ENCODE measurements at regions not wholly inside any gene's neighbourhood (a gene's known extent, or its start where the extent isn't known, plus 50 kb on each side); places are given as distances from the start of the nearest gene placed in this dataset.

DNA sequence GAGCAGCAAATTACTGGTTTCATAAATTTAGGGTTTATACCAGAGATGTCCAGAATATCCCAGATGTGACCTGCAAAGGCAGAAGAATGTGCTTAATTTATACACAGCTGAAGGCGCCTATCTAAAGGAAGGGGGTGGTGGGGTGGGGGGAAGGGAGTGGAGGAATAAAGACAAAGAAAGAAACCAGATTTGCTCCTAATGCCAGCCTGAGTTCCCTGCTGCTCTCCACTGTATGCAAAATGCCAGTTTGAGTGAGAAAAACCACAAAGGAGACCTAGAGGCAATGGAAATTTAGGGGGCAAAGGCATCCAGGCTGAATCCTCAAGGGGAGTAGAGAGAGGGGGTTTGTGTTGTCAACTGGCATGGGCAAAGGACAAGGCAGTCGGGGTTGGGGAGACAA is 161.5 kb upstream of the TOX3 start:
- H3K4me1 ChIP-seq (replicated peaks) = no peaks in the 10 kb centered on the region
- no peaks in the 10 kb centered on the region for H3K9me3 ChIP-seq
- intact Hi-C loops (cut with DNase I) = no loop called here
- no peak overlapping the region for H3K27ac ChIP-seq
- H3K27me3 ChIP-seq (replicated peaks; ENCODE audit: insufficient read depth) = no peaks in the 10 kb centered on the region
- no peaks in the 10 kb centered on the region for H3K36me3 ChIP-seq
- no peak overlapping the region for H3K4me3 ChIP-seq
- 85% methylated on average over 2 of the region's 2 CpGs for whole genome bisulfite sequencing
- no peak for TF ChIP-seq POLR2A (IDR thresholded peaks at IDR 0.05)
- TF ChIP-seq, protein P1, sequence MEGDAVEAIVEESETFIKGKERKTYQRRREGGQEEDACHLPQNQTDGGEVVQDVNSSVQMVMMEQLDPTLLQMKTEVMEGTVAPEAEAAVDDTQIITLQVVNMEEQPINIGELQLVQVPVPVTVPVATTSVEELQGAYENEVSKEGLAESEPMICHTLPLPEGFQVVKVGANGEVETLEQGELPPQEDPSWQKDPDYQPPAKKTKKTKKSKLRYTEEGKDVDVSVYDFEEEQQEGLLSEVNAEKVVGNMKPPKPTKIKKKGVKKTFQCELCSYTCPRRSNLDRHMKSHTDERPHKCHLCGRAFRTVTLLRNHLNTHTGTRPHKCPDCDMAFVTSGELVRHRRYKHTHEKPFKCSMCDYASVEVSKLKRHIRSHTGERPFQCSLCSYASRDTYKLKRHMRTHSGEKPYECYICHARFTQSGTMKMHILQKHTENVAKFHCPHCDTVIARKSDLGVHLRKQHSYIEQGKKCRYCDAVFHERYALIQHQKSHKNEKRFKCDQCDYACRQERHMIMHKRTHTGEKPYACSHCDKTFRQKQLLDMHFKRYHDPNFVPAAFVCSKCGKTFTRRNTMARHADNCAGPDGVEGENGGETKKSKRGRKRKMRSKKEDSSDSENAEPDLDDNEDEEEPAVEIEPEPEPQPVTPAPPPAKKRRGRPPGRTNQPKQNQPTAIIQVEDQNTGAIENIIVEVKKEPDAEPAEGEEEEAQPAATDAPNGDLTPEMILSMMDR (IDR thresholded peaks at IDR 0.05) = no peak
- TF ChIP-seq POLR2AphosphoS5 (IDR thresholded peaks at IDR 0.05) = no peak
- DNase-seq (ENCODE audit: low spot score) = no peak

DNA sequence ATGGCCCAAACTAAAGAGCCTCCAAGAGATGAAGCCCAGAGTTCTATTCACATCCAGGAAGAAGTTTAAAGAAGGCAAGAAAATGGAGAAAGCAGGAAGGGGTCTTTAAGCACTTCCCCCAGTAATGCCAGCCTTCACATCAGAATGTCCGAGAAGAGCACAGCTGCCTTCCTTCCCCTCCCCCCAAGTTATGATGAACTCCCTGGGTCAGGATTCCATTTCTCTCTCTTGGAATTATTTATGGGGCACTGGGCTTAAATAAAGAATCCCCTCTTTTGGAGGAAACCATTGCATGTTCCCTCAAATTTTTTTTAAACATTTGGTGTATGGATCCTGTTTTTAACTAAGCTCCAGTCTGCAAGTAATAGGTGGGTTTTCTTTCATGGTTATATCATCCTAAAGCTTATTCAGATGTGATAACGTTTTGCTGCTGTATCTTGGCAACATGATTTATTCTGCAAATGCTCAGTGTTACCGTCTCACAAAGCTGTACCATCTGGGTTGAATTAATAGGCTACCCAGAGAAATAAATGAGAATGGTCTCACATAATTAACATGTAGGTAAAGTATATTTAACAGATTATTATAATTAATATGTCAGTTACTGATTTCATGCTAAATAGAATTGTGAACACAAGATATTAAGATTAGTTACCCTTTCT is 160.9 kb upstream of the TOX3 start:
- TF ChIP-seq POLR2A (IDR thresholded peaks at IDR 0.05) = no peak
- no peak for TF ChIP-seq POLR2AphosphoS5 (IDR thresholded peaks at IDR 0.05)
- TF ChIP-seq, protein P1 (IDR thresholded peaks at IDR 0.05) = no peak
- no peaks in the 10 kb centered on the region for H3K36me3 ChIP-seq
- no peaks in the 10 kb centered on the region for H3K9me3 ChIP-seq
- no peak for DNase-seq (ENCODE audit: low spot score)
- intact Hi-C loops (cut with DNase I) = no loop called here
- no peaks in the 10 kb centered on the region for H3K4me1 ChIP-seq (replicated peaks)
- no peak overlapping the region for H3K4me3 ChIP-seq
- 55% methylated on average over 3 of the region's 3 CpGs for WGBS
- H3K27ac ChIP-seq = no peak overlapping the region
- no peaks in the 10 kb centered on the region for H3K27me3 ChIP-seq (replicated peaks; ENCODE audit: insufficient read depth)

DNA sequence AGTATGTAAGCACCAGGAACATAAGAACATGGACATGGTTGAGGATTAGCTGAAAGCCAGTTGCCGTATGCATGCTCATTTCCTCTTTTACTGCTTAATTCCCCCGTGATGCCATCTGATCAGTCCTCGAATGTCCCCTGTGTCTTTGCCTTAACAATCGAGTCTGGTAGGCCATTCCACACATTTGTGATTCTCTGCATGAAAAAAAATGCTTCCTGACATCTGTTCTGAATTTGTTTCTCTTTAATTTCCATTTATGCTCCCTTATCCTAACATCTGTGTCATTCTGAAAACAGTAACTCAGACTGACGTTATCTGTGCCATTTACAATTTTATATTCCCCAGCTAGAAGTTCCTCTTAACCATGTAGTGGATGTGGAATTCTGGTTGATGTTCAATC is 158.2 kb upstream of the TOX3 start:
- WGBS = 49% methylated on average over 5 of the region's 5 CpGs
- Histone ChIP-seq H3K9me3 (no peaks in the 10 kb centered on the region), H3K36me3 (no peaks in the 10 kb centered on the region), H3K27me3 (replicated peaks; ENCODE audit: insufficient read depth) (no peaks in the 10 kb centered on the region), H3K27ac (no peak overlapping the region), H3K4me1 (replicated peaks) (no peaks in the 10 kb centered on the region), H3K4me3 (no peak overlapping the region)
- TF ChIP-seq, protein P1 (IDR thresholded peaks at IDR 0.05) = no peak
- intact Hi-C loops (cut with DNase I) = no loop called here
- DNase-seq (ENCODE audit: low spot score) = no peak

DNA sequence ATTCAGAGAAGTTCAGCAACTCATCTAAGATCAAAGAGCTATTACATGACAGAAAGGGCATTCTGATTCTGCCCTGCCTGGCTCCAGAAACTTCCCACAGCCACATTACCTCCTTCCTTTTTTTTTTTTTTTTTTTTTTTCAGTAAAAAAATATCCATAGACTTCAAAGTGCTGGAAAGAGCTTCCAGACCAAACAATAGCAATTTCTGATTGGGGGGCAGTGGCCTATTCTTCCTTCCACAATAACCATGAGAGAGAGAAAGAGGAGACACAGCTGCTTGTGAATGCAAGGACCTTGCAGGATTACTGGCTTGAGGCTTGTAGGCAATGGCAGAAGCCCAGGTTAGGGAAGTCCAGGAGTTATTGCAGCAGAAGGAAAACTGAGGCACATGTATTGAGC is 151.0 kb upstream of the TOX3 start:
- Histone ChIP-seq H3K4me3 (no peak overlapping the region), H3K36me3 (no peaks in the 10 kb centered on the region), H3K27me3 (replicated peaks; ENCODE audit: insufficient read depth) (no peaks in the 10 kb centered on the region), H3K27ac (no peak overlapping the region), H3K4me1 (replicated peaks) (no peaks in the 10 kb centered on the region), H3K9me3 (no peaks in the 10 kb centered on the region)
- intact Hi-C loops (cut with DNase I) = no loop called here
- no peak for DNase-seq (ENCODE audit: low spot score)
- no peak for TF ChIP-seq POLR2A (IDR thresholded peaks at IDR 0.05)
- TF ChIP-seq POLR2AphosphoS5 (IDR thresholded peaks at IDR 0.05) = no peak
- TF ChIP-seq, protein P1 (IDR thresholded peaks at IDR 0.05) = no peak

DNA sequence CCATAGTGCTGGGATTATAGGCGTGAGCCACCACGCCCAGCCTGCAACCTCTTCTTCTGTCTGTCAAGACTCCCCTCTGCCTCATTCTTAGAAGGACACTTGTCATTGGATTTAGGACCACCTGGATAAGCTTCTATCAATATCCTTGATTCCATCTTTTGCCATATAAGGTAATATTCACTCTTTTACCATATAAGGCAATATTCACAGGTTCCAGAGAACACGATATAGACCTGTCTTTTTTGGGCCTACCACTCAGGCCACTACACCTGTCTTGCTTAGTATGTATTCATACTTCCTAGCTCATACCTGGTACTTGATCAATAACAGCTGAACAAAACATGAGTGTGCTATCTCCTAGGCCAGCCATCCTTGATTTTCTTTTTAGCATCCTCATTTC is 149.2 kb upstream of the TOX3 start:
- H3K9me3 ChIP-seq = no peaks in the 10 kb centered on the region
- no peak overlapping the region for H3K27ac ChIP-seq
- intact Hi-C loops (cut with DNase I) = no loop called here
- H3K36me3 ChIP-seq = no peaks in the 10 kb centered on the region
- H3K4me1 ChIP-seq (replicated peaks) = no peaks in the 10 kb centered on the region
- no peaks in the 10 kb centered on the region for H3K27me3 ChIP-seq (replicated peaks; ENCODE audit: insufficient read depth)
- no peak for DNase-seq (ENCODE audit: low spot score)
- TF ChIP-seq, protein P1 (IDR thresholded peaks at IDR 0.05) = no peak
- TF ChIP-seq POLR2AphosphoS5 (IDR thresholded peaks at IDR 0.05) (no peak), POLR2A (IDR thresholded peaks at IDR 0.05) (no peak)
- H3K4me3 ChIP-seq = no peak overlapping the region
- WGBS = 96% methylated on average over 3 of the region's 3 CpGs
